ENCODE measurements at regions not wholly inside any gene's neighbourhood (a gene's known extent, or its start where the extent isn't known, plus 50 kb on each side); places are given as distances from the start of the nearest gene placed in this dataset.

GRCh38 chr10:61184429-61184828 lies 240.4 kb upstream of the RHOBTB1 start:
- no peak for DNase-seq

- no peak for DNase-seq
Observed at GRCh38 chr10:61183967-61184366, 240.0 kb upstream of the RHOBTB1 start.

GRCh38 chr10:61181832-61182231 lies 237.8 kb upstream of the RHOBTB1 start:
- DNase-seq: no peak

GRCh38 chr10:61179771-61180170 lies 235.8 kb upstream of the RHOBTB1 start:
- no peak for DNase-seq

GRCh38 chr10:61176424-61176823 lies 232.4 kb upstream of the RHOBTB1 start:
- no peak for DNase-seq

GRCh38 chr10:61175316-61175715 lies 231.3 kb upstream of the RHOBTB1 start:
- peak; percentile 65 for DNase-seq

- DNase-seq: no peak
Observed at GRCh38 chr10:61173450-61173849, 229.5 kb upstream of the RHOBTB1 start.

GRCh38 chr10:61172182-61172926 lies 228.4 kb upstream of the RHOBTB1 start:
- no peak for DNase-seq

- DNase-seq: no peak
Observed at GRCh38 chr10:61170594-61170993, 226.6 kb upstream of the RHOBTB1 start.

- no peak for DNase-seq
Observed at GRCh38 chr10:61169294-61169693, 225.3 kb upstream of the RHOBTB1 start.

- no peak for DNase-seq
Observed at GRCh38 chr10:61166489-61166888, 222.5 kb upstream of the RHOBTB1 start.

- no peak for DNase-seq
Observed at GRCh38 chr10:61166065-61166464, 222.1 kb upstream of the RHOBTB1 start.

GRCh38 chr10:61164458-61165160 lies 220.6 kb upstream of the RHOBTB1 start:
- DNase-seq: no peak

- no peak for DNase-seq
Observed at GRCh38 chr10:61163403-61163802, 219.4 kb upstream of the RHOBTB1 start.

GRCh38 chr10:61160253-61160652 lies 216.3 kb upstream of the RHOBTB1 start:
- no peak for DNase-seq

- peak; percentile 60 for DNase-seq
Observed at GRCh38 chr10:61159253-61159652, 215.3 kb upstream of the RHOBTB1 start.

GRCh38 chr10:61157182-61157581 lies 213.2 kb upstream of the RHOBTB1 start:
- DNase-seq: peak; percentile 73

GRCh38 chr10:61153771-61154170 lies 209.8 kb upstream of the RHOBTB1 start:
- DNase-seq: no peak

GRCh38 chr10:61151059-61151458 lies 207.1 kb upstream of the RHOBTB1 start:
- no peak for DNase-seq

GRCh38 chr10:61148451-61148850 lies 204.5 kb upstream of the RHOBTB1 start:
- no peak for DNase-seq

- DNase-seq: no peak
Observed at GRCh38 chr10:61142987-61143386, 199.0 kb upstream of the RHOBTB1 start.

GRCh38 chr10:61140765-61141392 lies 196.9 kb upstream of the RHOBTB1 start:
- peak; percentile 80 for DNase-seq

GRCh38 chr10:61139592-61139953 lies 195.6 kb upstream of the RHOBTB1 start:
- DNase-seq: peak; percentile 26
